Colonic mucosa (tissue), 4 donors: ENCODE measurements at regions not wholly inside any gene's neighbourhood (a gene's known extent, or its start where the extent isn't known, plus 50 kb on each side); places are given as distances from the start of the nearest gene placed in this dataset.

Experiments used
- DNase-seq: peaks from one replicate; pipeline ENCODE4 v3.0.0-alpha.2; 2020
- H3K27ac ChIP-seq: fragments of 200-600 bp; one replicate; pipeline ENCODE4 v1.8.0; 2021
- H3K27me3 ChIP-seq: fragments of 200-600 bp; one replicate; pipeline ENCODE4 v1.8.0; 2021
- H3K36me3 ChIP-seq: fragments of 200-600 bp; one replicate; pipeline ENCODE4 v1.8.0; 2021
- H3K4me1 ChIP-seq: fragments of 200-600 bp; one replicate; pipeline ENCODE4 v1.8.0; 2021; ENCODE audit warnings: mild to moderate bottlenecking
- H3K4me3 ChIP-seq: fragments of 200-600 bp; one replicate; pipeline ENCODE4 v1.8.0; 2021
- H3K9ac ChIP-seq, 2 donors: one replicate each; pipeline ENCODE4 v1.7.0; 2013; ENCODE audit warnings: control low read depth in 2 of 2, low read depth in 2 of 2, low read length in 2 of 2
- H3K9me3 ChIP-seq: fragments of 200-600 bp; one replicate; pipeline ENCODE4 v1.8.0; 2021
- CTCF ChIP-seq: fragments of 200-600 bp; IDR thresholded peaks from one replicate; pipeline ENCODE4 v1.8.0; 2022; ENCODE audit warnings: antibody characterized with exemption, mild to moderate bottlenecking
- intact Hi-C: fragments of 100-400 bp; cut with DNase I; formaldehyde crosslinking; loops from one replicate; pipeline ENCODE4 v1.14.1; 2022
- donor health status: healthy.
- donor health status: DM: no; HTN: no; CAD: no.
- donor health status: DM: no; HTN: no; CAD: no.

GRCh38 chr10:123564631-123565030, 101.5 kb upstream of the GPR26 start:
- H3K9me3 ChIP-seq: no peaks in the 10 kb centered on the region
- H3K36me3 ChIP-seq: no peaks in the 10 kb centered on the region
- DNase-seq: no peak
- H3K27me3 ChIP-seq: no peaks in the 10 kb centered on the region
- intact Hi-C loops: no loop called here
- no peak overlapping the region for H3K4me3 ChIP-seq
- no peak for TF ChIP-seq CTCF
- no peaks in the 10 kb centered on the region for H3K4me1 ChIP-seq
- H3K9ac ChIP-seq: no peak overlapping the region
- no peak overlapping the region for H3K27ac ChIP-seq

GRCh38 chr10:123565691-123566660, 100.2 kb upstream of the GPR26 start:
- Histone ChIP-seq H3K36me3 (no peaks in the 10 kb centered on the region), H3K4me1 (no peaks in the 10 kb centered on the region), H3K27me3 (no peaks in the 10 kb centered on the region), H3K9me3 (no peaks in the 10 kb centered on the region), H3K9ac (no peak overlapping the region), H3K27ac (no peak overlapping the region), H3K4me3 (no peak overlapping the region)
- TF ChIP-seq CTCF: no peak
- peak; percentile 6 for DNase-seq
- intact Hi-C loops: no loop called here

- no peaks in the 10 kb centered on the region for H3K4me1 ChIP-seq
- H3K36me3 ChIP-seq: no peaks in the 10 kb centered on the region
- TF ChIP-seq CTCF: no peak
- no peaks in the 10 kb centered on the region for H3K27me3 ChIP-seq
- H3K9me3 ChIP-seq: no peaks in the 10 kb centered on the region
- DNase-seq: peak; percentile 4
- no peak overlapping the region for H3K9ac ChIP-seq
- H3K27ac ChIP-seq: no peak overlapping the region
- intact Hi-C loops: no loop called here
- no peak overlapping the region for H3K4me3 ChIP-seq
Observed at GRCh38 chr10:123567984-123568739, 98.0 kb upstream of the GPR26 start.

- no peak for TF ChIP-seq CTCF
- Histone ChIP-seq H3K9me3 (no peaks in the 10 kb centered on the region), H3K4me1 (no peaks in the 10 kb centered on the region), H3K27ac (no peak overlapping the region), H3K36me3 (no peaks in the 10 kb centered on the region), H3K4me3 (no peak overlapping the region), H3K27me3 (no peaks in the 10 kb centered on the region), H3K9ac (no peak overlapping the region)
- intact Hi-C loops: no loop called here
- peak; percentile 4 for DNase-seq
Observed at GRCh38 chr10:123568751-123569150, 97.4 kb upstream of the GPR26 start.

- intact Hi-C loops: no loop called here
- no peaks in the 10 kb centered on the region for H3K27me3 ChIP-seq
- no peak for TF ChIP-seq CTCF
- no peak overlapping the region for H3K4me3 ChIP-seq
- no peak overlapping the region for H3K27ac ChIP-seq
- no peaks in the 10 kb centered on the region for H3K36me3 ChIP-seq
- no peaks in the 10 kb centered on the region for H3K4me1 ChIP-seq
- no peak overlapping the region for H3K9ac ChIP-seq
- no peak for DNase-seq
- no peaks in the 10 kb centered on the region for H3K9me3 ChIP-seq
Observed at GRCh38 chr10:123569436-123570035, 96.6 kb upstream of the GPR26 start.
